NB4 (cell line): ENCODE measurements at regions not wholly inside any gene's neighbourhood (a gene's known extent, or its start where the extent isn't known, plus 50 kb on each side); places are given as distances from the start of the nearest gene placed in this dataset.

Experiments
- DNase-seq: peaks from one replicate; pipeline ENCODE4 v3.0.0; 2010; ENCODE audit warnings: low read depth
- H3K4me3 ChIP-seq: one replicate; pipeline ENCODE4 v1.5.1; 2011; ENCODE audit warnings: mild to moderate bottlenecking, low read depth, low read length, moderate library complexity
- CTCF ChIP-seq: IDR thresholded peaks from one replicate; pipeline ENCODE4 v1.5.1; 2012; ENCODE audit warnings: low read depth, low read length
- MYC ChIP-seq: IDR thresholded peaks from 2 replicates; pipeline ENCODE4 v1.6.1; 2011; ENCODE audit warnings: low read depth, low read length
- POLR2A ChIP-seq: IDR thresholded peaks from 2 replicates; pipeline ENCODE4 v1.6.1; 2011; ENCODE audit warnings: mild to moderate bottlenecking; ENCODE audit not compliant: insufficient read length; ENCODE audit errors: extremely low read depth
- TF ChIP-seq, protein P1 (sequence below): IDR thresholded peaks from 2 replicates; pipeline ENCODE4 v1.6.1; 2011; ENCODE audit warnings: low read depth, low read length

DNA sequence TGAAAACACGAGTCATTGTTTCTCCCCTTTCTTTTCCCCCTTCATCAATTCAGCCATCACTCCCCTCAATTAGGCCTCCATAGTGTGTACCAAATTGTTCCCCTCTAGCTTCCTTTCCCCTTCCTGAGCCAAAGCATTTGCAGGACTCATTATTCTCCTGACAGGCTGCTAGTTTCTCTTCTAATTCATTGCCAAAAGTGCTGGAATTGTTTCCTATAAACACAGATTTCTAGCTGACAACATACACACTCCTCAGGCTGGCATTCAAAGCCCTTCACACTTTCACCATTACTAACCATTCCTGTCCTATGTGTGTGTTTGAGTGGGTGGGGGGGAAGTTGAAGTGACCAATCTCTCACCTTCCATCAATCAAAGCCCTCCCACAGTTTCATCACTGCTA lies 444.2 kb upstream of the OPRM1 start:
- TF ChIP-seq POLR2A, result no peak
- no peak for TF ChIP-seq CTCF
- no peak for TF ChIP-seq MYC
- TF ChIP-seq, protein P1, sequence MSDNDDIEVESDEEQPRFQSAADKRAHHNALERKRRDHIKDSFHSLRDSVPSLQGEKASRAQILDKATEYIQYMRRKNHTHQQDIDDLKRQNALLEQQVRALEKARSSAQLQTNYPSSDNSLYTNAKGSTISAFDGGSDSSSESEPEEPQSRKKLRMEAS, result no peak
- DNase-seq, result no peak
- no peak overlapping the region for H3K4me3 ChIP-seq

- H3K4me3 ChIP-seq, result no peak overlapping the region
- TF ChIP-seq CTCF (no peak), MYC (no peak), POLR2A (no peak)
- TF ChIP-seq, protein P1, result no peak
- no peak for DNase-seq
These were observed 447.9 kb upstream of the OPRM1 start for GRCh38 chr6:153591159-153591558.

DNA sequence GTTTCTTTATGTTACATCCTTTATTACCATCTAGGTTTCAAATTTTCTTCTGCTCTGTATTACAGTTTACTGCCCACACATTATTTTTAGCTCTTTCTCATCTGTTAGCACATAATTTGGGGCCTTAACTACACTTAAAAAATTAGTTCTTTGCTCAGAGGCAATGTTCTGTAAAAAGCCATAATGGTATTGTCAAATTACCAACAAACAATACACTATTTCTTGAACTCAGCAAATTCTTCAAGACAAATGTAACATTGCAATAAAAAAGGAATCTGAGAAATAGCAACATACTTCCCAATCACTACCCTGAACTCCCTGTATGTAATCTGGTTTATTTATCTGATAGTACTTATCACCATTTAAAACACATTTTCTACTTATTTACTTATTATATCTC lies 448.6 kb upstream of the OPRM1 start:
- H3K4me3 ChIP-seq, result no peak overlapping the region
- TF ChIP-seq CTCF (no peak), POLR2A (no peak), MYC (no peak)
- TF ChIP-seq, protein P1, result no peak
- no peak for DNase-seq

DNA sequence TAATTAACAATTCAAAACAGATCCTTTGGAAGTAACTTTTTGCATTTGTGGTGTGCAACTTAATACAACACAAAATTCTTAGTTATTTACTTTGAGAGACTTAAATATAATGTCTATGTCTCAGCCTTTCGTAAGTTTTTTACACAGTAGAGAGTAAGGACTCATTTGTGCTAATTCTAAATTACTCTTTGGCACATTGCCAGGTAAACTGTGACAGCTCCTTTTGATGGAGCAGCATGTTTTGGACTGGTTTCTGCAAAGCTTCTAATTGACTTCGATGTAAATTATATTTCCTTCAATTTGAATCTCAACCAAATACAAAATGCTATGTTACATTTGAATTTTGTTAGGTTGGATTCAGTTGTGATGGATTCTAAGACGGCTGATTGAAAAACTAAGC lies 450.7 kb upstream of the OPRM1 start:
- DNase-seq, result no peak
- no peak overlapping the region for H3K4me3 ChIP-seq
- no peak for TF ChIP-seq MYC
- TF ChIP-seq, protein P1, result no peak
- no peak for TF ChIP-seq CTCF
- TF ChIP-seq POLR2A, result no peak

DNA sequence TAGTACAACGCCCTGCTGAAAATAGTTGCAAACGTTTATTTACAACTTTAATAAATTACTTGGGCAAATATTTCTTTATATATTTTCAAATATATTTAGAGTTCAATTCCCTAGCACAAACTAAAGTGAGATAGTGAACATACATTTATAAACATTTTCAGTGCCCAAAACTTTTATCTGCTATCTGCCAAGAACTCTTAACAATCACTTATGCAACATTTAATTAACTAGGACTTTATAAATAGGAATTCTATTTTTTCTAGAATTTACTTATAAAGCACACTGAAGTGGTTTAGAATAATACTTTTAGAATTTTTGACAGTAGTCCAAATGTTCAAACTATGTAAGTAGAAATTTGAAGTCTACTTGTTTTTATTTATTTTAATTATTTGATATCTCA lies 452.6 kb upstream of the RGS17 start:
- no peak for DNase-seq
- no peak for TF ChIP-seq MYC
- TF ChIP-seq, protein P1, result no peak
- TF ChIP-seq POLR2A, result no peak
- H3K4me3 ChIP-seq, result no peak overlapping the region

DNA sequence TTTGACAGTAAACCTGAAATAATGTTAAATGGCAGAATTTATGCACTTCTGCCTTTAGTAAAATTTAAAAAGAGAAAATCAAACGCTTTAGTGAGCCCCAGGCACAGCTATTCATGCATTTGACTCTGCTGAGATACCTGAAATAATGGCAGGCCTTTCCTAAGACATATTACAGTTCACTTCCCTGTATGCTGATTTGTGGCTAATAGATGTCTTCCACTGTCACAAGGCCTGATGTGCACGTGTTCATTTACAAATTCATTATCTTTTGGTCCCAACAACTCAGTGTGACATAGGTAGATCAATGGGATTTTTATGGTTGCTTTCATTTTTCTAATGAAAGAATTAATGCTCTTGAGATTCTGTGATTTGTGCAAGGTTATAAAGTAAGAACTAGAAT lies 449.7 kb upstream of the RGS17 start:
- no peak for DNase-seq
- TF ChIP-seq POLR2A, result no peak
- no peak for TF ChIP-seq MYC
- TF ChIP-seq, protein P1, result no peak
- TF ChIP-seq CTCF, result no peak
- H3K4me3 ChIP-seq, result no peak overlapping the region
